HG02610 (cell line): ENCODE measurements at regions not wholly inside any gene's neighbourhood (a gene's known extent, or its start where the extent isn't known, plus 50 kb on each side); places are given as distances from the start of the nearest gene placed in this dataset.
"Not testable (repeated sequence)": the region's sequence is repeated elsewhere in the genome, so short reads cannot be mapped to it uniquely, and the experiment has no call there.

Experiments used
- ATAC-seq: cut with Tn5 transposase; IDR thresholded peaks from one replicate; pipeline ENCODE4 v1.9.1; 2021; ENCODE audit warnings: mild to moderate bottlenecking, moderate library complexity; ENCODE audit not compliant: unreplicated experiment

- not testable (repeated sequence) for ATAC-seq
These were observed 485.4 kb downstream of the TMEM121 start for GRCh38 chr14:106011631-106012360.

DNA sequence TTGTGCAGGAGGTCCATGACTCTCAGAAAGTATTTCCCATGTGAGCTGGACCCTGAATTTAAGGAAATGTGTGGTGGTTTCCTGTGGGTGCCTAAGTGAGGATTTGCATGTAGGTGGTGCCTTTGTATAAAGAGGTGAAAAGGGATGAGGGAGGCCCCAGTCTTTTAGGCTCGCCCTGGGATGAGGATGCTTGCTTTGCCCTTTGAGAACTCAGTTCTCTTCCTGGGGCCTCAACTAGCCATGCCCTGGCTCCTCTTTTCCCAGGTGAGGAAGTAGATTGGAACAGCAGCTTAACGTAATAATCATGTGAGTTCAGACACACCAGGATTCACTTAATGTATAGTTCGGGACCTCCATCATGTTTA, 486.0 kb downstream of the TMEM121 start:
- ATAC-seq: not testable (repeated sequence)

DNA sequence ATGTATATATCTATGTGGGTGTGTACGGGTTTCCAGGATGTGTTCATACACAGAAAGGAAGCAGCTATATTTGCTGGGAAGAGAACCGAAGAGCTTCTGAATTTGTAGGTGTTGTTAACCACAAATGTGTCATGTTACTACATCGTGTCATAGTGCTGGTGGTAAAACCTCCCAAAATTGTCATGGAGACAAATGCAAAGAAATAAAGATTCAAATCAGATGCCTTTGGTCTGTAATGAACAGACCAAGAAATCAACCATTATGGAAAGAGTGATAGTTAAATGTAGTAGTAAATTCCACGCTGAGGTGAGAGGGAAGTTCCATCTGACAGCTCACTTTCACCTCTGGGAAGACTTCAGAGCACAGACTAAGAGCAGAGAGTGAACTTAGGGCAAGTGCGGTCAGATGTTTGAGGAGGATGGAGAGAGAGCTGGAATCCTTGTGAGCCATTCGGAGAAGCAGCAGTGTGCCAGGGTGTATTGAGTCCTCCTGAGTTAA, 487.5 kb downstream of the TMEM121 start:
- no peak for ATAC-seq

DNA sequence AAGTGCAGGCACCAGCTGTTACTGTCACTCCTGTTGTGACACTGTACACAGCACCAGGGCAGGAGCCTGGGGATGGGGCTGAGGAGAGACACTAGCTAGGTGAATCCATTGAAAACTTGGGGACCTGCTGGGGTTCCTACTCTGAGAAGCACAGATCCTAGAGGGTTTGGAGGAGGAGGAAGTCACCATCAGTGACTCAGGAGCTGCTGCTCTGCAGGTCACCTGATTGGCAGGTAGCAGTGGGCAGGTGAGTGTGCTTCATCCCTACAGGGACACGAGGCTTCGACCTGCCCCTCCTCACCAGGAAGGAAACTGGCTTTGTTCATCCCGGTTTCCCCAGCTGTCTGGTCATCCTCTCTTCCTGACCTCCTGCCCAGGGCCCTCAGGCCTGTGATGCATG, 491.6 kb downstream of the TMEM121 start:
- ATAC-seq: not testable (repeated sequence)

GRCh38 chr14:106021832-106022231, 495.4 kb downstream of the TMEM121 start:
- no peak for ATAC-seq

- not testable (repeated sequence) for ATAC-seq
These were observed 496.3 kb downstream of the TMEM121 start for GRCh38 chr14:106022648-106023047.

GRCh38 chr14:106023411-106023810, 497.0 kb downstream of the TMEM121 start:
- ATAC-seq: no peak

DNA sequence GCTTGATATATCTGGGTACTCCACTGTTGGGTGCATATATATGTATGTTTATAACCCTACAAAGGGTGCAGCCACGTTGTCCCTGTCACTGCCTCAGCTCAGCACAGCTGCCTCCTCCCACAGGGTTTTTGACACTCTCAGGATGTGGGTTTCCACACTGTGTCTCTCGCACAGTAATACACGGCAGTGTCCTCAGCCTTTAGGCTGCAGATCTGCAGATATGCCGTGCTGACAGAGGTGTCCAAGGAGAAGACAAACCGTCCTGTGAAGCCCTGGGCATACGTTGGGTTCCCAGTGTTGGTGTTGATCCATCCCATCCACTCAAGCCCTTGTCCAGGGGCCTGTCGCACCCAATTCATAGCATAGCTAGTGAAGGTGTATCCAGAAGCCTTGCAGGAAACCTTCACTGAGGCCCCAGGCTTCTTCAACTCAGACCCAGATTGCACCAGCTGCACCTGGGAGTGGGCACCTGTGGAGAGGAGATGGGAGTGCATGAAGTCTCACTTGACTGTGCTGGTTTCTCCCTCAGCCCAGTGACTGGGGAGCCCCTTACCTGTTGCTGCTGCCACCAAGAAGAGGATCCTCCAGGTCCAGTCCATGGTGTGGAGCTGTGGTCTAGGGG, 498.7 kb downstream of the TMEM121 start:
- ATAC-seq: no peak

GRCh38 chr14:106026026-106026425, 499.6 kb downstream of the TMEM121 start:
- ATAC-seq: no peak

GRCh38 chr14:106027759-106028158, 501.4 kb downstream of the TMEM121 start:
- not testable (repeated sequence) for ATAC-seq

DNA sequence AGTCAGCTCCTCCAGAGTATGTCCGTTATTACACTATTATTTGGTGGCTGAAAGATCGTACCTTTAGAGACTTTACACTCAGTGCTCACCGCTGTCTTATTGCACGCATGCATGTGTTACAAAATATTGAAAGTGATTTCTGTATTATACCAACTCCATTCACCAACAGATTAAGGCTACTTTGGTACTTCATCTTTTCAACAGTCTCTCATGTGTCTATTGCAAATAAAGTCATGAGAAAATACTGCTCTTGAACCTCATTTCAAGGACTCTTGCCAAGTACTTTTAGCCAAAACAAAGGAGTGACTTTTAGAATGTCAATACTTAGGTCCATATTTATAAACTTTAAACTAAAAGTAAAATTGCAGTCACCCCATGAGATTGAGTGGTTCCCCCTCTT, 503.6 kb downstream of the TMEM121 start:
- ATAC-seq: no peak

DNA sequence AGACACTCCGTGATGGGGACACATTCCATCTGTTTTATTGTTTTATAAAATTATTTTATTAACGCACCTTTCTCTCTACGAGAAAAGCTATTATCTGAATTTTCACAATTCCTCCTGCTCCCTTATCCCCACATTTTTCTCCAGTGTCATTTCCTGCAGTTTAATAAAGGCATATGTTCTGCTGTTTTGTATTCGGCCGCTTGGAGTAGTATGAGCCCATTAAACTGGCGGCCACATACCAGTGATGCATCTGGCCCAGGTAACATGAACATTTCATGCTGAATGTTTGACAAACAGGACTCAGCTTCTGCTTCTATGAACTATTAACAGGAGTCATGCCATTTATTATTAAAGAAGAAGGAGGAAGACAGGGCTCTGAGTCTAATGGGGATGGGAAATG, 511.0 kb downstream of the TMEM121 start:
- ATAC-seq: no peak

GRCh38 chr14:106038263-106038662, 511.9 kb downstream of the TMEM121 start:
- no peak for ATAC-seq

- ATAC-seq: no peak
These were observed 513.0 kb downstream of the TMEM121 start for GRCh38 chr14:106039400-106039799.

DNA sequence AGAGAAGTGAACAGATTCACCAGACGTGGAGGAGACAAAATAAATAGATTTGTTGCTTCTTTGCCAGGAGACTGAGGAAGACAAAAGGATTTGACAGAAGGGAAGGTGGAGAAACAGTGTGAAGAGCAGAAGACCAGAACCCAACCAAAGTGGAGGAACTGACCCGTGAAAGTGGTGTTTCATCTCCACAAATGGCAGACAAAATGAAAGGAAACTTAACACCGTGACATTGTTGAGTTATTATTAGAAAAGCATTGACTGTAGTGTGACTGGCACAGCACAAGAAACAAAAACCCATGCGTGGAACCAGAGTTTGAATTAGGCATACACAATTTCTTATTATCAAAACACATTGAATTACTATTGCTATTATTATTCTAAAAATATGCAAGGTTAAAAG, 518.1 kb downstream of the TMEM121 start:
- peak; percentile 58 for ATAC-seq

GRCh38 chr14:106044949-106045596, 518.7 kb downstream of the TMEM121 start:
- ATAC-seq: peak; percentile 81

DNA sequence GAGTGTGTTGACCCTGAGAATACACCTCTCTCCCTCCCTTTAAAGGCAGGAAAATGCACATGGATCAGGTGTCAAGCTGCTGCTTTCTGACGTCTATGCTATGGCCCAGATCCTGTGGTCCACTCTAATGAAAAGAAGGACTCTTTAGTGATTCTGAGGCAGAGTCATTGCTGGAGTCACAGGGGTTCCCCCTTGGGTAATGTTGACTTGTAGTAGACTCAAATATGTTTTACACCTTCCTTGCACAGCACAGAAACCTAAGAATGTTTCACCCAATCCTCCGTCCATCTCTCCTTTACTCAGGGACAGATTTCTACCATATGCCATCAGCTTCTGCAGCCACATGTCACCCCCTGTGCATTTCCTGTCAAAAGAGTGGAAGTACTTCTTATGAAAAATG, 525.4 kb downstream of the TMEM121 start:
- ATAC-seq: peak; percentile 82

DNA sequence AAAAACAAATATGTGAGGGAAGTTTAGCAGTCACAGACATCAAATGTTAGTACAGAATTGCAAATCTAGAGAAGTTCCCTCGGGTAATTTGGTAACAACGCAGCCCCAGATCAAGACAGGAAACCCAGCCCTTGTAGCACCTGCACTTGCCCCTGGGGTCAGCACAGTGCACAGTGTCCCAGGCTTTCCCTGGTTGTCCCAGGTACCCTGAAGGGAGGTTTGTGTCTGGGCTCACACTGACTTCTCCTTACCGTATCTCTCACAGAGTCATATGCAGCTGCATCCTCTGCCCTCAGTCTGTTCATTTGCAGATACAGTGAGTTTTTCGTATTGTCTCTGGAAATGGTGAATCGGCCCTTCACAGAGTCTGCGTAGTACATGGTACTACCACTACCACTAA, 528.9 kb downstream of the TMEM121 start:
- no peak for ATAC-seq

DNA sequence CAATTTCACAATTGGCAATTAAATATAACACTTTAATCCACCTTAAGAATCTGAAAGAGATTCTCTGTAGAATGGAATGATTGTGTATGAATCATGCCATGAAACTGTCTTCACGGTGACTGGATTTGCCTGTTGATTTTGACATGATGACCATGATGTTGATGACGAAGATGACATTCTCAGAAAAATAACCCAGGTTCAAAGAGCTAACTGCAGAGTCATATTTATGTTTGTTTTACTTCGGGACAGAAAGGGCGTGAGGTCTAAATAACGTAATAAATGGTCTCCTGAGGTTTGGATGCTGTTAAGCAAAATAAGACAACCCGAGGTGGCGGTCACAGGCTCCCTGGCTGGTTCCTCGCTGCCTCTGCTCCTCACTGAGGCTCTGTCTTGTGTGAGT, 532.0 kb downstream of the TMEM121 start:
- no peak for ATAC-seq

DNA sequence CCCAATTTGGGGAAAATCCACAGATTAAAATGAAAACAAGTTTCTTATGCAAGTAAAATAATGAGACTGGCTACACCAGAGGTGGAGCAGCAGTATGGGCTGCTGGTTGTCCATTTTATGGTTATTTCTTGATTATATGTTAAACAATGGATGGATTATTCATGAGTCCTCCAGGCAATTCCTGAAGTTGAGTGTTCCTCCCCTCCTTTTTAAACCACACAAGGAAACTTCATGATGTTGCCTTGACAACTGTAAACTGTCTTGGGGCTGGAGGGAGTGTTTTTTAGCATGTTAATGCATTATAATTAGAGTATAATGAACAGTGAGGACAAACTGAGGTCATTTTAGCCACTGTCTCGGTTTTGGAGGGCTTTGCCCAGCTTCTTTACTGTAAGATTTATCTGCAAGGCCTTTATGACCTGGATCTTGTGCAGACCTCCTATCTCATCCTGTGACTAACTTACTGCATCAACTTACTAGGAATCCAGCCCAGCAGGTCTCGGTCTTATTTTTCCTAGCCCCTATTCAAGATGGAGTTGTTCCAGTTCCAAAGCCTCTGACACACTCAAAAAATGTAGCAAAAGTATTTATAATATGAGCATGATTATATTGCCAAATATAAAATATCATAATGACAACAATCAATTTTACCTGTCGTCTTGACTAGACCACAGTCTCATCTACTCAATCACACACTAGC, 534.0 kb downstream of the TMEM121 start:
- no peak for ATAC-seq

DNA sequence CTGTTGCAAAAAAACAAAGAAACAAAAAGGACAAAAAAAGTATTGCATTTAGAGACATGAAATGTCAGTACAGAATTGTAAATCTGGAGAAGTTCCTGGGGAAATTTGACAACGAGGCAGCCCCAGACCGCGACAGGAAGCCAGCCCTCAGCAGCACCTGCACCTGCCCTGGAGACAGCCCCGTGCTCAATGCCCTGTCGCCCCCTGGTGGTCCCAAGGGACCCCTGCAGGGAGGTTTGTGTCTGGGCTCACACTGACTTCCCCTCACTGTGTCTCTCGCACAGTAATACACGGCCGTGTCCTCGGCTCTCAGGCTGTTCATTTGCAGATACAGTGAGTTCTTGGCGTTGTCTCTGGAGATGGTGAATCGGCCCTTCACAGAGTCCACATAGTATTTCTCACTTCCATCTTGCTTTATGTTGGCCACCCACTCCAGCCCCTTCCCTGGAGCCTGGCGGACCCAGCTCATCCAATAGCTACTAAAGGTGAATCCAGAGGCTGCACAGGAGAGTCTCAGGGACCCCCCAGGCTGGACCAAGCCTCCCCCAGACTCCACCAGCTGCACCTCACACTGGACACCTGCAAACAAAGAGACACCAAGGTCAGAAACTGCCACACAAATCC, 535.6 kb downstream of the TMEM121 start:
- ATAC-seq: peak; percentile 61
